K562 (cell line): ENCODE measurements at regions not wholly inside any gene's neighbourhood (a gene's known extent, or its start where the extent isn't known, plus 50 kb on each side); places are given as distances from the start of the nearest gene placed in this dataset.

Experiments used
- ATAC-seq: fragments of 200-7000 bp; cut with Tn5 transposase; 3 replicates; pipeline ENCODE4 v1.9.1; 2020; ENCODE audit warnings: moderate library complexity
- BruUV-seq: library from RNA; stranded (reverse); fragments of 400-500 nt; replicated peaks from 2 replicates; lab custom pipeline; 2021; lab: Mats Ljungman, UMichigan
- CTCF ChIA-PET: fragments of 300-600 bp; formaldehyde crosslinking; extraction: SDS; loops from one replicate; lab custom pipeline; 2021; ENCODE audit warnings: low intra/inter-chr PET ratio; lab: Yijun Ruan, JAX
- POLR2A ChIA-PET: fragments of 300-600, 350-650 bp; sonication (Branson Sonifier 250); formaldehyde crosslinking; extraction: SDS; loops from one replicate; lab custom pipeline; 2021; ENCODE audit warnings: antibody characterized with exemption, inconsistent platforms; lab: Yijun Ruan, JAX
- DNase-seq, 4 experiments: peaks; one replicate each; pipeline versions ENCODE4 v3.0.0 to v3.0.0-alpha.2; 2011 to 2018; ENCODE audit warnings: low spot score in 3 of 4, mixed read lengths in 3 of 4; ENCODE audit errors: extremely low read depth in 1 of 4
- FAIRE-seq: peaks from 2 replicates; lab custom pipeline; 2011; peaks lifted over from hg19 to GRCh38; lab: Jason Lieb, UNC
- H2AFZ ChIP-seq: 2 replicates; pipeline ENCODE4 v1.6.0; 2011; ENCODE audit warnings: low read depth, low read length, control low read depth, inconsistent platforms
- H3K27ac ChIP-seq: fragments of 200-600 bp; 3 replicates; pipeline ENCODE4 v1.8.0; 2011; ENCODE audit warnings: low read depth, mild to moderate bottlenecking, control low read depth, inconsistent platforms, low read length, moderate library complexity, mixed read lengths; ENCODE audit errors: extremely low read depth
- H3K27me3 ChIP-seq, 2 experiments: fragments of 300-600 bp in 1 of 2; 2 replicates in 1 of 2; 3 replicates in 1 of 2; pipeline versions ENCODE4 v1.6.0 to v1.8.0; 2011; ENCODE audit warnings: inconsistent platforms in 2 of 2, low read length in 2 of 2, mild to moderate bottlenecking in 1 of 2, mixed read lengths in 1 of 2, moderate library complexity in 1 of 2; ENCODE audit not compliant: control insufficient read depth in 2 of 2, insufficient read depth in 2 of 2
- H3K36me3 ChIP-seq: fragments of 300-600 bp; 3 replicates; pipeline ENCODE4 v1.8.0; 2011; ENCODE audit warnings: mild to moderate bottlenecking, low read length, inconsistent platforms; ENCODE audit not compliant: control insufficient read depth, insufficient read depth
- H3K4me1 ChIP-seq, 2 experiments: fragments of 200-600 bp in 1 of 2; replicated peaks in 1 of 2; 2 replicates in 1 of 2; 3 replicates in 1 of 2; pipeline versions ENCODE4 v1.5.1 to v1.8.0; 2011; ENCODE audit warnings: inconsistent platforms in 2 of 2, low read length in 2 of 2, mild to moderate bottlenecking in 1 of 2, mixed read lengths in 1 of 2, moderate library complexity in 1 of 2; ENCODE audit not compliant: control insufficient read depth in 2 of 2, insufficient read depth in 2 of 2
- H3K4me2 ChIP-seq: 2 replicates; pipeline ENCODE4 v1.6.1; 2011; ENCODE audit warnings: low read length, control low read depth, inconsistent platforms, mixed read lengths; ENCODE audit not compliant: insufficient read depth
- H3K4me3 ChIP-seq: fragments of 200-600 bp; sonication (generic), shearing (Covaris generic); 2 replicates; pipeline ENCODE4 v1.5.1; 2016; ENCODE audit warnings: control low read depth, inconsistent platforms
- H3K79me2 ChIP-seq: fragments of 200-600 bp; 3 replicates; pipeline ENCODE4 v1.8.0; 2011; ENCODE audit warnings: low read length, inconsistent platforms; ENCODE audit not compliant: control insufficient read depth, insufficient read depth
- H3K9ac ChIP-seq, 2 experiments: 2 replicates each; pipeline versions ENCODE4 v1.6.0 to v1.6.1; 2011; ENCODE audit warnings: low read depth in 2 of 2, low read length in 2 of 2, control low read depth in 1 of 2, inconsistent platforms in 1 of 2, mild to moderate bottlenecking in 1 of 2, mixed read lengths in 1 of 2; ENCODE audit not compliant: insufficient read depth in 1 of 2
- H3K9me1 ChIP-seq: one replicate; pipeline ENCODE4 v1.6.0; 2011; ENCODE audit warnings: inconsistent platforms, mild to moderate bottlenecking, low read length, moderate library complexity; ENCODE audit not compliant: control insufficient read depth, insufficient read depth
- H3K9me3 ChIP-seq: replicated peaks from 2 replicates; pipeline ENCODE4 v1.5.1; 2011; ENCODE audit warnings: low read depth, low read length, inconsistent platforms; ENCODE audit not compliant: control insufficient read depth, insufficient read depth
- H4K20me1 ChIP-seq: replicated peaks from 2 replicates; pipeline ENCODE4 v1.6.1; 2011; ENCODE audit warnings: low read length, inconsistent platforms, mixed read lengths; ENCODE audit not compliant: control insufficient read depth, insufficient read depth
- FOSL1 ChIP-seq: fragments of 200-800 bp; sonication (Bioruptor generic); conservative IDR thresholded peaks from 2 replicates; pipeline ENCODE4 v1.6.1; 2016; ENCODE audit warnings: missing genetic modification characterization, missing compliant biosample characterization
- MEF2D ChIP-seq: conservative IDR thresholded peaks from 2 replicates; pipeline ENCODE4 v1.6.1; 2016; ENCODE audit warnings: low read depth, missing genetic modification characterization, missing compliant biosample characterization
- SETDB1 ChIP-seq: IDR thresholded peaks from one replicate; pipeline ENCODE4 v1.6.1; 2012; ENCODE audit warnings: low read length, control low read depth, inconsistent platforms
- WGBS: fragments of 100-300 bp; shearing (Covaris generic); methylation state at CpG from one replicate; pipeline ENCODE4 v1.1.6; 2016; ENCODE audit warnings: low coverage, mixed read lengths; ENCODE audit not compliant: insufficient coverage; ENCODE audit errors: missing lambda C conversion rate; 5-methylcytosine and 5-hydroxymethylcytosine counted together
- in situ Hi-C: fragments of 300-500 bp; cut with MboI; formaldehyde crosslinking; loops from 4 replicates; pipeline ENCODE4 v1.15.0; 2018; ENCODE audit warnings: inconsistent platforms, mixed read lengths
- intact Hi-C: fragments of 100-400 bp; cut with micrococcal nuclease; formaldehyde crosslinking; loops from 2 replicates; pipeline ENCODE4 v1.14.2; 2022
- TF ChIP-seq, protein P1 (sequence below): fragments of 250-450 bp; sonication (Bioruptor Pico); IDR thresholded peaks from 2 replicates; pipeline ENCODE4 v1.5.1; 2021; ENCODE audit warnings: mild to moderate bottlenecking
- TF ChIP-seq, protein P2 (sequence below): sonication (generic); formaldehyde crosslinking; IDR thresholded peaks from 2 replicates; pipeline ENCODE4 v1.5.0; 2020; ENCODE audit warnings: missing genetic modification reagents

DNA sequence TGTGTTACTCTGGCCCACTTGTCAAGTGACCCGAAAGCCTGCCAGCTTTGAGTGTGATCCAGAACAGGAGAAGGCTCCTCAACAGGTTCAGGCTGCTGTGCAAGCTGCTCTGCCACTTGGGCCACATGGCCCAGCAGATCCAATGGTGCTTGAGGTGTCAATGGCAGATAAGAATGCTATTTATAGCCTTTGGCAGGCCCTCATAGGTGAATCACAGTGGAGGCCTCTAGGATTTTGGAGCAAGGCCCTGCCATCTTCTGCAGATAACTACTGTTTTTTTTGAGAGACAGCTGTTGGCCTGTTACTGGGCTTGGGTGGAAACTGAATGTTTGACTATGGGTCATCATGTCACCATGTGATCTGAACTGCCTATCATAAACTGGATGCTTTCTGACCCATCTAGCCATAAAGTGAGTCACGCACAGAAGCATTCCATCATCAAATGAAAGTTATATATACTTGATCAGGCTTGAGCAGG, 180.8 kb downstream of the CARTPT start:
- Histone ChIP-seq H2AFZ (no peak overlapping the region), H3K9ac (no peak overlapping the region), H3K79me2 (no peaks in the 10 kb centered on the region), H3K4me3 (no peak overlapping the region), H3K36me3 (no peaks in the 10 kb centered on the region), H3K27ac (no peak overlapping the region), H3K9me1 (no peaks in the 10 kb centered on the region), H3K9me3 (no peaks in the 10 kb centered on the region), H3K4me1 (no peaks in the 10 kb centered on the region), H3K27me3 (no peaks in the 10 kb centered on the region), H4K20me1 (no peaks in the 10 kb centered on the region), H3K4me2 (no peak overlapping the region)
- no peak for FAIRE-seq
- no peak for ATAC-seq
- CTCF ChIA-PET: no interaction called here
- in situ Hi-C loops: no loop called here
- POLR2A ChIA-PET: no interaction called here
- intact Hi-C loops: no loop called here
- BruUV-seq: no TSS peak
- DNase-seq: no peak
- TF ChIP-seq, protein P1, sequence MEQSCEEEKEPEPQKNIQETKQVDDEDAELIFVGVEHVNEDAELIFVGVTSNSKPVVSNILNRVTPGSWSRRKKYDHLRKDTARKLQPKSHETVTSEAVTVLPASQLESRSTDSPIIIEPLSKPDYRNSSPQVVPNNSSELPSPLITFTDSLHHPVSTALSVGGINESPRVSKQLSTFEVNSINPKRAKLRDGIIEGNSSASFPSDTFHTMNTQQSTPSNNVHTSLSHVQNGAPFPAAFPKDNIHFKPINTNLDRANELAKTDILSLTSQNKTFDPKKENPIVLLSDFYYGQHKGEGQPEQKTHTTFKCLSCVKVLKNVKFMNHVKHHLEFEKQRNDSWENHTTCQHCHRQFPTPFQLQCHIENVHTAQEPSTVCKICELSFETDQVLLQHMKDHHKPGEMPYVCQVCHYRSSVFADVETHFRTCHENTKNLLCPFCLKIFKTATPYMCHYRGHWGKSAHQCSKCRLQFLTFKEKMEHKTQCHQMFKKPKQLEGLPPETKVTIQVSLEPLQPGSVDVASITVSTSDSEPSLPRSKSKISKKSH: no peak
- no peak for TF ChIP-seq SETDB1
- TF ChIP-seq MEF2D (tag): peak; percentile 75
- TF ChIP-seq, protein P2, sequence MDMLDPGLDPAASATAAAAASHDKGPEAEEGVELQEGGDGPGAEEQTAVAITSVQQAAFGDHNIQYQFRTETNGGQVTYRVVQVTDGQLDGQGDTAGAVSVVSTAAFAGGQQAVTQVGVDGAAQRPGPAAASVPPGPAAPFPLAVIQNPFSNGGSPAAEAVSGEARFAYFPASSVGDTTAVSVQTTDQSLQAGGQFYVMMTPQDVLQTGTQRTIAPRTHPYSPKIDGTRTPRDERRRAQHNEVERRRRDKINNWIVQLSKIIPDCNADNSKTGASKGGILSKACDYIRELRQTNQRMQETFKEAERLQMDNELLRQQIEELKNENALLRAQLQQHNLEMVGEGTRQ (CRISPR knock-in tag): peak; percentile 39; the same call in 1 of the 2 replicates
- TF ChIP-seq FOSL1 (tag): peak; percentile 57
- 10% methylated on average over 2 of the region's 2 CpGs for WGBS
